Activated effector memory CD4-positive, alpha-beta T cell treated with anti-CD3 and anti-CD28 coated beads, Interleukin-2, amount 50 U/mL, for 16 hours (primary cell): ENCODE measurements at regions not wholly inside any gene's neighbourhood (a gene's known extent, or its start where the extent isn't known, plus 50 kb on each side); places are given as distances from the start of the nearest gene placed in this dataset.
"Not testable (repeated sequence)": the region's sequence is repeated elsewhere in the genome, so short reads cannot be mapped to it uniquely, and the experiment has no call there.

Source experiments
- DNase-seq: peaks from one replicate; pipeline ENCODE4 v3.0.0-alpha.2; 2020

GRCh38 chr3:102688556-102688930 lies 253.7 kb downstream of the ZPLD1 start:
- no peak for DNase-seq

- DNase-seq: no peak
Observed at GRCh38 chr3:102691507-102691906, 256.7 kb downstream of the ZPLD1 start.

GRCh38 chr3:102699104-102699818 lies 264.4 kb downstream of the ZPLD1 start:
- no peak for DNase-seq

GRCh38 chr3:102699819-102700140 lies 265.0 kb downstream of the ZPLD1 start:
- DNase-seq: no peak

- DNase-seq: no peak
Observed at GRCh38 chr3:102712896-102713295, 278.1 kb downstream of the ZPLD1 start.

GRCh38 chr3:102714567-102714966 lies 279.8 kb downstream of the ZPLD1 start:
- no peak for DNase-seq

- DNase-seq: no peak
Observed at GRCh38 chr3:102715030-102715697, 280.3 kb downstream of the ZPLD1 start.

- DNase-seq: no peak
Observed at GRCh38 chr3:102718651-102719050, 283.8 kb downstream of the ZPLD1 start.

- no peak for DNase-seq
Observed at GRCh38 chr3:102722317-102722716, 287.5 kb downstream of the ZPLD1 start.

GRCh38 chr3:102727340-102727739 lies 292.5 kb downstream of the ZPLD1 start:
- no peak for DNase-seq

- DNase-seq: not testable (repeated sequence)
Observed at GRCh38 chr3:102732581-102732980, 297.8 kb downstream of the ZPLD1 start.

- no peak for DNase-seq
Observed at GRCh38 chr3:102733791-102734563, 299.2 kb downstream of the ZPLD1 start.

GRCh38 chr3:102735311-102735710 lies 300.5 kb downstream of the ZPLD1 start:
- no peak for DNase-seq

- no peak for DNase-seq
Observed at GRCh38 chr3:102736288-102736974, 301.6 kb downstream of the ZPLD1 start.

GRCh38 chr3:102736975-102737304 lies 302.1 kb downstream of the ZPLD1 start:
- no peak for DNase-seq

- DNase-seq: no peak
Observed at GRCh38 chr3:102737353-102737752, 302.5 kb downstream of the ZPLD1 start.

- no peak for DNase-seq
Observed at GRCh38 chr3:102741105-102741504, 306.3 kb downstream of the ZPLD1 start.

- DNase-seq: no peak
Observed at GRCh38 chr3:102741694-102742093, 306.9 kb downstream of the ZPLD1 start.

- DNase-seq: no peak
Observed at GRCh38 chr3:102745881-102746280, 311.1 kb downstream of the ZPLD1 start.

GRCh38 chr3:102747611-102748010 lies 312.8 kb downstream of the ZPLD1 start:
- DNase-seq: no peak

GRCh38 chr3:102748646-102749045 lies 313.8 kb downstream of the ZPLD1 start:
- DNase-seq: no peak

GRCh38 chr3:102750322-102750721 lies 315.5 kb downstream of the ZPLD1 start:
- DNase-seq: no peak

- DNase-seq: no peak
Observed at GRCh38 chr3:102753901-102754300, 319.1 kb downstream of the ZPLD1 start.

- DNase-seq: no peak
Observed at GRCh38 chr3:102756706-102757105, 321.9 kb downstream of the ZPLD1 start.
